ENCODE measurements at regions not wholly inside any gene's neighbourhood (a gene's known extent, or its start where the extent isn't known, plus 50 kb on each side); places are given as distances from the start of the nearest gene placed in this dataset.

DNA sequence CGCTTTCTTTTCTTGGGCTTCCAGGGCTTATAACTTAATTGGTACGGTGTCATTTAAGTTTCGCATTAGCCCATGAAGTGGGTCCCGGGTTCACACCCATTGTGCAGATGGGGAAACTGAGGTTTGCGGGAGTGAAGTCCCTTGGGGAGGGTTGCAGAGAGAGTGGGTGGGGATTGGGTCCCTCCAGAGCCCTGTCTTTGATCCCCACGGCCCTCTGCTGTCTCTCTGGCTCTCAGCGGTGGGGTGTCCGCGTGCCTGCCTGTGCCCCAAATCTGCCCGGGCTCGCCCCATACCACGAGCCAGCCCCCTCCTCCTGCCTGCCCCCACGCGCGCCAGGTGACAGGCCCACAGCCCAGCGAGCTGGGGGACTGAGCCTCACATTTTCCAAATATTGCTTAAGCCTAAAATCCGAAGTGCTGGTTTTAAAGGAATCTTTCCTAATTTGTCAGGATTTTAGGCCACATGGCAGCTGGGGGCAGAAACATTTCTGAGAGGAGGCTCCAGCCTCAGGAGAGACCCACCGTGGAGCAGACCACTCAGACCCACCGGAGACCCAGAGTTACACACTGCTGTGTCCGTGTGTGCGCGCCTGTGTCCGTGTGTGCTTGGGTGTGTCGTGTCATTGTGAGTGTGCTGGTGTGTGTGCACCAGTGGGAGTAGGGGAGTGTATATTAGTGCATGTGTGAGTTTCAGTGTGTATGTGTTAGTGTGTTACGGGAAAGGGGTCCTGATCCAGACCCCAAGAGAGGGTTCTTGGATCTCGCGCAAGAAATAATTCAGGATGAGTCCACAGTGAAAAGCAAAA is 159.5 kb upstream of the IER5L start:
- no peaks in the 10 kb centered on the region for H3K9me3 ChIP-seq
- no peak overlapping the region for H3K4me3 ChIP-seq
- H3K27me3 ChIP-seq (ENCODE audit: low read depth) = no peaks in the 10 kb centered on the region
- no peak for DNase-seq (ENCODE audit: low spot score in 2 of 2)
- H3K36me3 ChIP-seq (replicated peaks) = no peaks in the 10 kb centered on the region
- in situ Hi-C loops (cut with MboI; ENCODE audit: low sequenced_read_pairs) = no loop called here
- peaks cover 12% of the 10 kb centered on the region for H3K4me1 ChIP-seq

DNA sequence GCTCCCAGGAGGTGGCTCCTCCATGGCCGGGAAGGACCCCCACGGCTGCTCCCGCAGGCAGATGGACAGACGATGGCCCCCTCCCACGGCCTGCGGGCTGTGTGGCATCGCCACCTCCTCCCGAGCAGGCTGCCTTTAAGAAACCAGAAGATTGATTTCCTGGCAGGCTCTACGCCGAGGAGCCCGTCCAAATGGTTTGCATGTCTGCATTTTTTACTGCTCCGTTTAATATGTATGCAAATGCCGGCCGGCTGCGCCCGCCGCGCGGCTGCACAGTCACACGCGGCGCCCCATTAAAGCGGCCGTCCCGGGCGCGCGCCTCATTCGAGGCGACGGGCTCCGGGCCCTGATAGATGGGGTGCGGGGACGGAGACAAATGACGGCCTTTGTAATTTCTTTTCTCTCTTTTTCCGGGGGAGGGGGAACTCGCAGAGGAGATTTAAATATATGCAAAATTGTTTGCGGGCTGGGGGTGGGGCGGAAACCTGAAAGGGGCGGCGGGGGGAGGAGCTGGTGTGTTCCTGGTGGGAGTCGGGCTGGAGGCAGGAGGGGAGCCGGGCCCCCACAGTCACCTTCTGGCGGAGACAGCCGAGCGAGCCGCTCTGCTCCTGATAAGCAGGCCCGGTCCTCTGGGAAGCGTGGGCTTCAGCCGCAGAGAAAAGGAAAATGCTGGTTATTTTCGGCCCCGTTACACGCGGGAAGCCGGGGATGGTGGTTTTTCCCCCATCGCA is 158.7 kb upstream of the IER5L start:
- no peak for DNase-seq (ENCODE audit: low spot score in 2 of 2)
- H3K4me1 ChIP-seq = peaks cover 12% of the 10 kb centered on the region
- H3K27me3 ChIP-seq (ENCODE audit: low read depth) = no peaks in the 10 kb centered on the region
- no peak overlapping the region for H3K4me3 ChIP-seq
- in situ Hi-C loops (cut with MboI; ENCODE audit: low sequenced_read_pairs) = no loop called here
- no peaks in the 10 kb centered on the region for H3K9me3 ChIP-seq
- H3K36me3 ChIP-seq (replicated peaks) = no peaks in the 10 kb centered on the region

DNA sequence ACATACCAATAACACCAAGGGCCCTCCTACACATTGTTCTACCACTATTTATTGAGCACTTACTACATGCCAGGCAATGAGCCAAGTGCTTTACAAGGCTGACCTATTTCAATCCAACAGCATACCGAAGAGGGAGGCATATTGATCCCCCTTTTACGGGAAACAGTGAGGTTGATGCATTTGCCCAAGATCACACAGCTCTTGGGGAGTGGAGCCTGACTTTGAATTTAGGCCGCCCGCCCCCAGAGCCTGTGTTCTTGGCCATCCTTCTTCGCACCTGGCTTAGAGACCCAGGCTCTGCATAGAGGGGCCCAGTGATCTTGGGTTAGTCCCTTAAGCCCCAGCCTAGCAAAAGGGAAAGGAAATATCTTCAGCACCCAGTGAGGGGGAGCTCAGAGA is 158.1 kb upstream of the IER5L start:
- in situ Hi-C loops (cut with MboI; ENCODE audit: low sequenced_read_pairs) = no loop called here
- Histone ChIP-seq H3K4me3 (no peak overlapping the region), H3K9me3 (no peaks in the 10 kb centered on the region), H3K36me3 (replicated peaks) (no peaks in the 10 kb centered on the region), H3K4me1 (peaks cover 12% of the 10 kb centered on the region), H3K27me3 (ENCODE audit: low read depth) (no peaks in the 10 kb centered on the region)
- no peak for DNase-seq (ENCODE audit: low spot score in 2 of 2)

DNA sequence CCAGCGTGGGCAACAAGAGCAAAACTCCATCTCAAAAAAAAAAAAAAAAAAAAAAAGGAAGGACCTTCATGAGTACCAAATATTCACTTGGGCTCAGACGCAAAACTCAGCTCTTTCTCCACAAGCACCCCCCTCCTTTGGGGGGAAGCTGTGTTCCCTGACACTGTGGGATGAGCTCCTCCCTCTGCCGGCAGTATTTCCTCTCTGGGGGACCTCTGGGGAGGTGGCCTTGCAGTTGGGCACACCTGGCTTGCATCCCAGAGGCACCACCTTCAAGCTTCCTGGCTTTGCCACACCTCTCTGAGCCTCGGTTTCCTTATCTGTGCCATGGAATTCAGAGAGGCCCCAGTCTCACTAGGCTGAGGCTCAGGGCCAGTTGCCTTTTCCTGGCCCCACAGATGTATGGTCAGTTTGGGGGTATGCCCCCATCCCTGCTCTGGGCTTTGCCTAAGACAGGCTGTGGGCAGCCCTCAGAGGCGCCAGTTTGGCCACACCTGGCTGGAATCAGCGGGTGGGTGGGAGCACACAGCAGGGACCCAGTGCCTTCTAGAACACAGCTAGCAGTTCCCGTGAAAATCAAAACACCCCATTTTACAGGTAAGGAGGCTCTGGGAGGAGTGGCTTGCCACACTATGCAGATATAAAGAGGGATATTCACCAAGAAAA is 157.5 kb upstream of the IER5L start:
- H3K36me3 ChIP-seq (replicated peaks) = no peaks in the 10 kb centered on the region
- no peak overlapping the region for H3K4me3 ChIP-seq
- in situ Hi-C loops (cut with MboI; ENCODE audit: low sequenced_read_pairs) = no loop called here
- no peaks in the 10 kb centered on the region for H3K9me3 ChIP-seq
- H3K27me3 ChIP-seq (ENCODE audit: low read depth) = no peaks in the 10 kb centered on the region
- no peak for DNase-seq (ENCODE audit: low spot score in 2 of 2)
- H3K4me1 ChIP-seq = peaks cover 12% of the 10 kb centered on the region

DNA sequence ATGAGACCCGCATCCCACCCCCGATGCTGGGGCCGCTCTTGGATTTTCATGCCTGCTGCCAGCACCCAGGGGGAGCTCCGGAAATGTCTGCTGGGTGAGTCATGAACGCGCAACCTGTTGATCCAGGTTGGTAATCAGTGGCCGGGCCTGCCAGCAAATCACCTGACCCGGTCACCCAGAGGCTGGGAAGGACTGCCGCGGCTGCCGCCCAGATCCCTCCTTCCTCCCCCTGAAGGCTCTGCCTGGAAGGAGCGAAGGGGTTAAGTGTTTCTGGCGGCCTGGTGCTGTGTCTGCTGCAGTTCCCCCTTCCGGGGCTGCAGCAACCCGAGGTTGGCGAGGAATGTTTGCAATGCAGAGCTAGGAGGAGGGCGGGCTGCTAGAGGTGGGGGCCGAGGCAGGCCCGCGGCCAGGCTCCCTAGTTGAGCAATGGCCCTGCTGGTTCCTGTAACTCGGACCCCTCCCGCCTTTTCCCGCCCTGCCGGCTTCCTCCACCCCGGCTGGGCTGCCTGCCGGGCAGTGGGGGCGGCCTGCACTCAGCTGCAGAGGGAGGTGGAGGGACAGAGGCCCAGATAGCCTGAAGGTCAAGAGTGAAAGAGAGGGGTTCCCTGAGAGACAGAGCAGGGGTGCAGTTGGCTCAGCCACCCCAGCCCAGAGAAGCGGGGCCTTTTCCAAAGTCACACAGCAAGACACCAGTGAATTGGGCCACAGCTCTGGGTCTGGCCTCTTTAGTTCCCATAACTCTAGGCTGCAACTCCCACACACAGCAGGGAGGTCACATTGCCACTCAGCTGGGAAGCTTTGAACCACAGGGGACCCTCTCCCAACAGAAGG is 156.3 kb upstream of the IER5L start:
- Histone ChIP-seq H3K36me3 (replicated peaks) (no peaks in the 10 kb centered on the region), H3K27me3 (ENCODE audit: low read depth) (no peaks in the 10 kb centered on the region), H3K9me3 (no peaks in the 10 kb centered on the region), H3K4me1 (peaks cover 12% of the 10 kb centered on the region), H3K4me3 (no peak overlapping the region)
- in situ Hi-C loops (cut with MboI; ENCODE audit: low sequenced_read_pairs) = no loop called here
- peak; percentile 21 to 68 for DNase-seq (ENCODE audit: low spot score in 2 of 2)

DNA sequence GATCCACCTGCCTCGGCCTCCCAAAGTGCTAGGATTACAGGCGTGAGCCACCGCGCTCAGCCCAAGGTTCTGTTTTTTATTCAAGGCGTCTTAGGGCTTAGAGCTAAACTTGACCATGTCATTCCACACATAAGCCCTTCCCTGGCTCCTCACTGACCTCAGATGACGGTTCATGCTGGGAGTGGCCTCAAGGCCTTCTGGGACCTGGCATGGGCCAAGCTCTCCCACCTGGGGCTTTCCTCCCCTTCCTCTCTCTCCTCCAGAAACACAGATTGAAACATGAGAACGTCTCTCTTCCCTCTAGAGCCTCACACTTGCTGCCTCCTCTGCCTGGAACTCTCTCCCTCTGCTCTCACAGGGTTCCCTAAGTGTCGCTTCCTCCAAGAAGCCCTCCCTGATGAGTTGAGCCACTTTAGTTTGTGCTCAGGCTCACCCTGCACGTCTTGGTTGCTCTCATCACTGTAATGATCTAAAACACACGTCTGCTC is 155.6 kb upstream of the IER5L start:
- no peak for DNase-seq (ENCODE audit: low spot score in 2 of 2)
- peaks cover 12% of the 10 kb centered on the region for H3K4me1 ChIP-seq
- in situ Hi-C loops (cut with MboI; ENCODE audit: low sequenced_read_pairs) = no loop called here
- no peaks in the 10 kb centered on the region for H3K27me3 ChIP-seq (ENCODE audit: low read depth)
- no peaks in the 10 kb centered on the region for H3K9me3 ChIP-seq
- H3K4me3 ChIP-seq = no peak overlapping the region
- H3K36me3 ChIP-seq (replicated peaks) = no peaks in the 10 kb centered on the region

DNA sequence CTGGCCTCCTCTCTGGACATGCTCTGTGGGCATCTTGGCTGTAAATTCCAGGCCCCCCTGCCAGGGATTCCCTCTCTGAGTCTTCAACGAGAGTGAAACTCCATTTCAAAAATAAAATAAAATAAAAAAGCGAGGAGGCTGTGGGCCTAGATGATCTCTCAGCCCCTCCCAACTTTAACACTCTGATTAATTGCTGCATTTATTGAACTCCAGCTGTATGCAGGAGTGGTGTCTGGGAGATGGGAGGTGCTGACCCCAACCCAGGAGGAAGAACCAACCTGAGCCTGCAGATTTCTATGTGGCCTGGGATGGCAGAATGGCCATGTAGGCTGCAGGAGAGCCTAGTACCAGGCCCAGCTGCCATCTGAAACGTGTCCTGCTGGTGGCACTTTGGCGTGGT is 154.5 kb upstream of the IER5L start:
- H3K4me1 ChIP-seq = peaks cover 12% of the 10 kb centered on the region
- H3K9me3 ChIP-seq = no peaks in the 10 kb centered on the region
- in situ Hi-C loops (cut with MboI; ENCODE audit: low sequenced_read_pairs) = no loop called here
- H3K4me3 ChIP-seq = no peak overlapping the region
- no peaks in the 10 kb centered on the region for H3K27me3 ChIP-seq (ENCODE audit: low read depth)
- no peaks in the 10 kb centered on the region for H3K36me3 ChIP-seq (replicated peaks)
- DNase-seq (ENCODE audit: low spot score in 2 of 2) = no peak

DNA sequence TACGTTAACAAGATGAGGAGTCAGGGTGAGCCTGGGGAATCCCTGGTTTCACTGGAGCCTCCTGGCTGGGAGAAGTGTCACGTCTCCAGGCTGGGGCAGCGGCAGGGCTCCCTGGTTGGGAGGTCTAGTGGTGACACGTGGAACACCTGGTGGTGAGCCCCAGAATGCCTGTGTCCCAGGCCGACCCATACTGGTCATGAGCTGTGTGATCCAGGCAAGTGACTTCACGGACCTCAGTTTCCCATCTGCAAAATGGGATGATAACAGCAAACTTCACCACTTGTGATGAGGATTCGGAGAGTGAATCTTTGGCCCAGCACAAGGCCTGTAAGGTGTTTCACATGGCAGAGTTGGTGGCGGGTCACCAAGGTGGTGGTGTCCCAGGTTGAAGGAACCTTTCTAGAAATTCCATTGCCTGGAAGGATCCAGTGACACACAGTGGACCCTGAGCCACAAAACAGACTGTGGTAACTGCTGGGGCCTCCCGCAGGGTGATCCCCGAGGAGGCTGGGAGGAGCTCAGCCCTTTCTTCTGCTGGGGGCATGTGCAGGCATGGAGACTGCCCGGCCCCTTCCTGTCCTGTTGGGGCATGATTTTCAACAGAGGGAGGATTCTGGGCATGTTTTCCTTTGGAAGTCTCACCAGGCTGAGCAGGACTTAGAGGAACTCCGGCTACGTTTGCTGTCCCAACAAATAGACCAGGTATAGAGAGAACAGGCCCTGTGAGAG is 153.9 kb upstream of the IER5L start:
- no peak for DNase-seq (ENCODE audit: low spot score in 2 of 2)
- H3K9me3 ChIP-seq = no peaks in the 10 kb centered on the region
- no peaks in the 10 kb centered on the region for H3K27me3 ChIP-seq (ENCODE audit: low read depth)
- H3K4me1 ChIP-seq = peaks cover 12% of the 10 kb centered on the region
- H3K4me3 ChIP-seq = no peak overlapping the region
- no peaks in the 10 kb centered on the region for H3K36me3 ChIP-seq (replicated peaks)
- in situ Hi-C loops (cut with MboI; ENCODE audit: low sequenced_read_pairs) = no loop called here

DNA sequence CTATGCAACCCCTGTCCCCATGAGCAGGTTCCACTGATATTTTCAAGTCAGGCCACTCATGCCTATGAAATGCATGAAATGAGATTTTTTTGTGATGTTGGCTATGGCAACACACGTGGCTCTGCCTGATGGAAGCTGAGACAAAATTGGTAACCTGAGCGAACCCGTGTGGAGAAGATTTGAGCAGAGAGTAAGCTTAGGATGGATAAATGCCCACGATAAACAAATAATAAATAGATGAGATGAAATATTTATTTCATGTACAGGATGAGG is 153.4 kb upstream of the IER5L start:
- no peaks in the 10 kb centered on the region for H3K27me3 ChIP-seq (ENCODE audit: low read depth)
- no peak overlapping the region for H3K4me3 ChIP-seq
- H3K4me1 ChIP-seq = peaks cover 12% of the 10 kb centered on the region
- DNase-seq (ENCODE audit: low spot score in 2 of 2) = no peak
- H3K9me3 ChIP-seq = no peaks in the 10 kb centered on the region
- H3K36me3 ChIP-seq (replicated peaks) = no peaks in the 10 kb centered on the region
- in situ Hi-C loops (cut with MboI; ENCODE audit: low sequenced_read_pairs) = no loop called here

DNA sequence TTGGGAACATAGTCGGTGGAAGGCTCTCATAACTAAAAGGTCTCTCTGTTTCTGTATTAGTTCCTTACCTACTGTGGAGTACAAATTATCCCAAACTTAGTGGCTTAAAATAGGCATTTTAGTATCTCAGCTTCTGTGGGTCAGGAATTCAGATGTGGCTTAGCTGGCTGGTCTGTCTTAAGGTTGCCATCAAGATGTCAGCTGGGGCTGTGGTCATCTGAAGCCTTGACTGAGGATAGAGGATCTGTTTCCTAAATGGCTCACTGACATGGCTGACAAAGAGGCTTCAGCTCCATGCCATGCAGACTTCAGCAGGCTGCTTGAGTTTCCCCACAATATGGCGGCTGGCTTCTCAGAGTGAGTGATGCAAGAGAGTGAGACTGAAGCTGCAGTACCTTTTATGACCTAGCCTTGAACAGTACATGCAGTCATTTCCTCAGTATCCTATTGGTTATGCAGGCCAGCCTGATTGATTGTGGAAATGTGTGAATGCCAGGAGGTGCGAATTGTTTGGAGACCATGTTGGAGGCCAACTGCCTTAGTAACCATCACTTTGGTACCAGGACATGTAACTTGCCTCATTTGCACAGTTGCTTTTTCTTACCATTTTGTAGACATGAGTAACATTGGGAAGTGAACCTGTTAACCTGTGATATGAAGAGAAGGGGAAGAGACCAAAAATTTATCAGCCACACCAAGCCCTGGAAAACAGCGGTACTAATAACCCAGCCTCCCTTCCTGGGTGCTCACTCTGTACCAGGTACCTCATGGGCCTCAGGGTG is 152.8 kb upstream of the IER5L start:
- in situ Hi-C loops (cut with MboI; ENCODE audit: low sequenced_read_pairs) = no loop called here
- DNase-seq (ENCODE audit: low spot score in 2 of 2) = no peak
- no peaks in the 10 kb centered on the region for H3K9me3 ChIP-seq
- H3K27me3 ChIP-seq (ENCODE audit: low read depth) = no peaks in the 10 kb centered on the region
- no peak overlapping the region for H3K4me3 ChIP-seq
- no peaks in the 10 kb centered on the region for H3K36me3 ChIP-seq (replicated peaks)
- H3K4me1 ChIP-seq = peaks cover 12% of the 10 kb centered on the region

DNA sequence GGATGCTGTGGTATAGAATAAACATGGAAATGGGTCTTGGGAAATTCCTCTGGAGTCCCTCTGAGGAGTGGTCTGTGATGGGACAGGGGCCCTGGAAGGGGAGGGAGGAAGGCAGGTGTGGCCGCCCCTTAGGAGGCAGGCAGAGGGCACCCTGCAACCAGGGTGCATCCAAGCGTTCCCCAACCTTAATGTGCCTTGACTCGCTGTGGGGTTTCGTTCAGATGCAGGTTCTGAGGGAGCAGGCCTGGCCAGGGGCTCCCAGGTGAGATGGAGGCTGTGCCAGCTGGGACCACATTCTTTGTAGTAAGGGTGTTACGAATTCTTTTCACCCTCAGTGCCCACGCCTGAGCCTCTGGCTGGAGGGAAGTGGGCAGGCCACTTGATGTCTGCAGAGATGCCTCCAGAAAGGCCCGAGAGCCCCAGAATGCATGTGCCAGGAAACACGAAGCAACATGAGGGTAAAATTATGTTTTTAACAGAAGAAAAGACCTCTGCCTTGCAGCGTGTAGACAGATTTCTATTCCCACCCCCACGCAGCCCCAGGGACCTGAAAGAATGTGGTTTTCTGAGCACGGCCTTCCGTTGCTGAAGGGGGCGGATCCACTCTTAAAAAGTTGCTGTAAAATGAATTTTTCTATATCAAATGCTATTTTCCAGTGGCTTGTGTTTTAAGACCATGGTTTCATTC is 150.4 kb upstream of the IER5L start:
- no peak for DNase-seq (ENCODE audit: low spot score in 2 of 2)
- H3K4me1 ChIP-seq = no peaks in the 10 kb centered on the region
- no peaks in the 10 kb centered on the region for H3K27me3 ChIP-seq (ENCODE audit: low read depth)
- no peak overlapping the region for H3K4me3 ChIP-seq
- H3K9me3 ChIP-seq = no peaks in the 10 kb centered on the region
- no peaks in the 10 kb centered on the region for H3K36me3 ChIP-seq (replicated peaks)
- in situ Hi-C loops (cut with MboI; ENCODE audit: low sequenced_read_pairs) = no loop called here

All from HAP-1 (cell line).